ENCODE measurements at regions not wholly inside any gene's neighbourhood (a gene's known extent, or its start where the extent isn't known, plus 50 kb on each side); places are given as distances from the start of the nearest gene placed in this dataset.
A peak's percentile ranks its signal among the peaks of the same experiment; 100 is the strongest.

DNA sequence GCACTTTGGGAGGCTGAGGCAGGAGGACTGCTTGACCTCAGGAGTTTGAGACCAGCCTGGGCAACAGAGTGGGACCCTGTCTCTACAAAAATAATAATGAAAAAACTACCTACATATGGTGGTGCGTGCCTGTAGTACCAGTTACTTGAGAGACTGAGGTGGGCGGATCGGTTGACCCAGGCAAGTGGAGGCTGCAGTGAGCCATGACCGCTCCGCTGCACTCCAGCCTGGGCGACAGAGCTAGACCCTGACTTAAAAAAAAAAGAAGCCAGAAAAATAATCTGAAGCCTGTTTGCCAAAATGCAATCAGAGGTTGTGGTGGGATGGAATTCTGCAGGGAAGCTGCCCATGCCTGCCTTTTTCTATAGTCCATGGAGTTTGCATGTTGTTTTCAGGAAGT, 50.4 kb upstream of the GGTA1 start:
- DNase-seq, result no peak

- DNase-seq, result peak; percentile 55
Measured at GRCh38 chr9:121550569-121551512, 51.2 kb upstream of the GGTA1 start.

- DNase-seq, result no peak
Measured at GRCh38 chr9:121551985-121552753, 52.5 kb upstream of the GGTA1 start.

GRCh38 chr9:121556082-121556481, 56.4 kb upstream of the GGTA1 start:
- DNase-seq, result no peak

DNA sequence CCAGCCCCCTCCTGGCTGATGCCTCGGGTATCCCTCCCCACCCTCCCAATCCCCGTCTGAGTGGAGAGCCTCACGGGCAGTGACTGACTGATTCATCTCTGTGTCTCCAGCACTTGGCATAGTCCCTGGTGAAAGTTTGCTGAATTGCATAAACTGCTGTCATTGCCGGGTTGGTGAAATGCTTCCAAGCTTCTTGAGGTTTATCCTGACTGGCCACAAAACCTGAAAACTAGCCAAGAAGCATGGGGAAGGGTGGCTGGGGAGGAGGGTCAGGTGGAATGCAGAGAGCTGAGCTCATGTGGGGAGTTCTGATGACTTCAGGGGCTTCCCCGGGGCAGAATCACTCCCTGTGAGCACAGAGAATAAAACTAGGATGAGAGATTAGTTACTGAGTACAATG, 56.9 kb upstream of the GGTA1 start:
- DNase-seq, result no peak

DNA sequence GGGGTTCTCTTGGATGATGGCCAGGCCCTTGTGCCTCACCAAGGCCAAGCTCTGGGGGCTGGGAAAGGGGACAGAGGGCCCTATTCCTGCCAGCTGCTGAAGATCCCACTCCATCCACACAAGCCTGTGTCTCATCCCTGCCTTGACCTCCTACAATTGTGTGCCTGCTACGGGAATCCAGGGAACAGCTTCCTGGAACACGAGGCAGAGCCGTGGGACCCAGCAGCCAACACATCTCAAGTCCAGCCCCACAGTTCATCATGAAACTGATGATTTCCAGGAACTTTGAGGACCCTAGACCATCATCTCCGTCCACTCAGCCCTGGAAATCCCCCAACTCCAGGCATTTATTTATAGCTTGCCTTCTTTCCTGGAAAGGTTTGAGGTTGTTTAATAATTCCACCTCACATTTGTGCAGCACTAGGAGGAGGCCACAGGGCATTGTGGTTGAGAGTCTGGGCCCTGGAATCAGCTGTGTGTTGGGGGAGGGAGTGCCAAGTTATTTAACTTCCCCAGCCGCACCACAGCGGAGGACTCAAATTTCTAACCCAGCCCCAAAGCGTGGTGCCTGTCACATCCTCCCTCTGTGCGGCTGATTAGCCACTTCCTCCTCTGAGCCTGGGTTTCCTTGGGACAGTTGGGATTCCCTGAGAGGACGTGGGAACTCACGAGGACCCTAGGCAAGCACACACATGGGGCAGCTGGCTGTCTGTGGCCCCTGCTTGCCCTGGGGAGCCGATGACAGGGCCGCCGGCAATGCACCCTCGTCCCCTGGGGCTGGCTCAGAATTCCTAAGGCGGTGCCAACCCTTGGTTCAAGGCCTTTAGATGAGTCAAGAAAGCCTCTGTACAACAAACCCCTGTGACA, 58.2 kb upstream of the GGTA1 start:
- peak; percentile 5 for DNase-seq

- DNase-seq, result no peak
Measured at GRCh38 chr9:121558473-121558872, 58.8 kb upstream of the GGTA1 start.

GRCh38 chr9:121559183-121559582, 59.5 kb upstream of the GGTA1 start:
- no peak for DNase-seq

GRCh38 chr9:121560921-121561320, 61.3 kb upstream of the GGTA1 start:
- no peak for DNase-seq

DNA sequence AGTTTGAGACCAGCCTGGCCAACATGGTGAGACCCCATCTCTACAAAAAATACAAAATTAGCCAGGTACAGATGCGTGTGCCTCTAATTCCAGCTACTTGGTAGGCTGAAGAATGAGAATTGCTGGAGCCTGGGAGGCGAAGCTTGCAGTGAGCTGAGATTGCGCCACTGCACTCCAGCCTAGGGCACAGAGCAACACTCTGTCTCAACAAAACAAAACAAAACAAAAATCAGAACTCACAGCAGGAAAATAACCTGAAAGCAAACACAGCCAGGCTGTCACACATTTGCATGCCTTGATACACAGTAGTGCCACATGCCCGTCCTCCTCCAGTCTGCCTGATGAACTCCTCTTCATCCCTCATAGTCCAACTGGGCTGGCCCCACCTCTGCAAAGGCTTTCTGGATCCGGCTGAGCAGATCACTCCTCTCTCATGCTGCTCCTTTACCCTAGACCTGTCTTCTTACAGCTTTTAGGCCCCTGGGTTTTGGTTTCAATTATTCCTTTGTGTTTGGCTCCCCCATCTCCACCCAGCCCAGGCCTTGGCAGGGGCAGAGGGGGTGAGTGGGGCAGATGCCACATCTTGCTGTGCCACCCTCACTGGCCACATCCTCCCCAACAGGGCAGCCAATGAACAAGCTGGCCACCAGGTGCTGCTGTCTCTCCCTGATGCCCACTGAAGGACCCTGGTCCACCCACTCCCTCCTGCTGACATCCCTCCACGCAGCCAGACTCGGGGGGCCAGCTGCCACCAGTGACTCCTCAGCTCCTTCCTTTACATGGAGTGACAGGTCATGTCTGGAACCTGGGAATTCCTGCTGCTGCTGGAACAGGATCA, 62.0 kb upstream of the GGTA1 start:
- DNase-seq, result no peak

DNA sequence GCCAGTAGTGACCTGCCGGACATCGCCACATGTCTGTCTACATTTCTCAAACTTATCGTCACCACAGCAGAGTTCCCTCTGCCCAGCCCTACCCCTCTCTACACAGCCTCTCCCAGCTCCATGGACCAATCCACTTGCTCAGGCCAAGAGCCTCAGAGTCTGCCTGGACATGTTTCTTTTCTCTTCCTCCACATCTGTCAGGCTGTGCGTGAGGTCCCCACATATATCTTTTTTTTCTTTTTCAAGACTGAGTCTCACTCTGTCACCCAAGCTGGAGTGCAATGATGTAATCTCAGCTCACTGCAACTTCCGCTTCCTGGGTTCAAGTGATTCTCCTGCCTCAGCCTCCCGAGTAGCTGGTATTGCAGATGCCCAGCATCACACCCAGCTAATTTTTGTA, 62.7 kb upstream of the GGTA1 start:
- DNase-seq, result no peak

GRCh38 chr9:121563425-121563824, 63.8 kb upstream of the GGTA1 start:
- DNase-seq, result no peak

- no peak for DNase-seq
Measured at GRCh38 chr9:121563881-121564460, 64.3 kb upstream of the GGTA1 start.

- DNase-seq, result no peak
Measured at GRCh38 chr9:121564504-121565260, 65.0 kb upstream of the GGTA1 start.

DNA sequence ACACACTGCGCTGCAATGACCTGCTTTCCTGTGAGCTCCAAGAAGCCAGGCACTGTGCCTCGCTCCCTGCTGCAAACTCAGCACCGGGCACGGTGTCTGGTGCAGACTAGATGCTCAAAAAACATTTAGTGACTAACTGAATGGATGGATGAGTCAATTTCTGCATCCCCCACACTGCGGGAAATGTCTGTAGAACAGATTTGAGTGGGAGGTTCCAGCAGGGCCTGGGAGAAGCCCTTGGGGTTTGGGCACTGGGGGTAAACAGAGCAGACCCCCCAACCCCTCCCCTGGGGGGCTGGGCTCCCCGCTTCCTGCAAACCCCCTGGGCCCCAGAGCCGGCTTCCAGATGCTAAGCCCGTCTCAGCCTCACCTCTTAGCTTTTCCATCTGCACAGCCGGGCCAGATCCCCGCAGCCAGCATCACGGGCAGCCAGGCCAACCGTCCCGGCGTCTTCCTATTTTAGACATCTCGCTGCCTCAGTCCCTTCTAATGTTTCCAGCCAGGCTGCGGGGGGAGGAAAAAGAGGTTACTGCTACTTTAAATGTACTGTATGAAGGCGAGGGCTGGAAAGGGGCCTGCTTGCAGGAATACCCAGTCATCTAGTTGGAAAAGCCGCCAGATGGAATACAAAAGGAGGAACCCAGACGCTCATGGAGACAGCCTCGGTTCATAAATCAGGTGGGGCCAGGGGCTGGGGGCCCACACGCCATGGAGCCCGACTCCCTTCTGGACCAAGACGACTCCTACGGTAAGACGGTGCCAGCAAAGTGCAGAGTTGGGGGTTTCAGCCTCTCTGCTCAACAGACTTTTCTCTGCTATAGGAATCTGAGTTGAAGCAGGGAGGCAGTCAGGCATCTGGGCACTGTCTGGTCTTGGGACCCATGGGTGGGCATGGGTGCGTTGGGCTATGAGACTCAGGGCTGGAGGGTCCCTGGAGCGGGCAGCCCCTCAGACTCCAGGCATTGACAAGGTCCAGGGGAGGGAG, 67.1 kb upstream of the GGTA1 start:
- DNase-seq, result no peak

- no peak for DNase-seq
Measured at GRCh38 chr9:121567500-121568342, 68.1 kb upstream of the GGTA1 start.

GRCh38 chr9:121568343-121569265, 69.0 kb upstream of the GGTA1 start:
- DNase-seq, result no peak

DNA sequence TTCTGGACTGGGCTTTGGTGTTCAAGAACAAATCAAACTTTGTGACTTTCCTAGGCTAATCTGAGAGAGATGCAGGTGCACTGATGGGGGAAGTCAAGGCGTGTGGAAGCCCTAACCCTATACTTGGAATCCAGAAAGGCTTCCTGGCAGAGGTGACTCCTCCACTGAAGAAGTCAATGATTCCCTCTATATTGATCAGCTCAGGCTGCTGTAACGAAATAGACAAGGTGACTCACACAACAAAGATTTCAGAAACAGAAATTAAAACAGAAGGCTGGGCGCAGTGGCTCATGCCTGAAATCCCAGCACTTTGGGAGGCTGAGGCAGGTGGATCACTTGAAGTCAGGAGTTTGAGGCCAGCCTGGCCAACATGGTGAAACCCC, 69.6 kb upstream of the GGTA1 start:
- no peak for DNase-seq
